Sigmoid colon (tissue), 6 donors: ENCODE measurements at regions not wholly inside any gene's neighbourhood (a gene's known extent, or its start where the extent isn't known, plus 50 kb on each side); places are given as distances from the start of the nearest gene placed in this dataset.

Experiments used
- DNase-seq: peaks from one replicate; pipeline ENCODE4 v3.0.0-alpha.2; 2019
- H3K27ac ChIP-seq, 4 donors: fragments of 200-600 bp; sonication (generic); one replicate each; pipeline ENCODE4 v1.5.1; 2016 to 2019; ENCODE audit warnings: mild to moderate bottlenecking in 1 of 4
- H3K27me3 ChIP-seq, 3 donors: fragments of 200-600 bp; sonication (generic); one replicate each; pipeline ENCODE4 v1.5.1; 2019; ENCODE audit warnings: mild to moderate bottlenecking in 1 of 3
- H3K36me3 ChIP-seq, 4 donors: fragments of 200-600 bp; sonication (generic); one replicate each; pipeline ENCODE4 v1.5.1; 2016 to 2019
- H3K4me1 ChIP-seq, 4 donors: fragments of 200-600 bp; sonication (generic); one replicate each; pipeline ENCODE4 v1.5.1; 2017 to 2019
- H3K4me3 ChIP-seq, 4 donors: fragments of 200-600 bp; sonication (generic); one replicate each; pipeline ENCODE4 v1.5.1; 2017 to 2019; ENCODE audit warnings: mild to moderate bottlenecking in 2 of 4, moderate library complexity in 1 of 4
- H3K9me3 ChIP-seq, 4 donors: fragments of 200-600 bp in 3 of 4; sonication (generic) in 3 of 4; one replicate each; pipeline versions ENCODE4 v1.5.1 to v1.6.1; 2013 to 2019
- CTCF ChIP-seq, 4 experiments: fragments of 450-650 bp in 3 of 4; fragments of 200-600 bp in 1 of 4; IDR thresholded peaks; one replicate each; pipeline ENCODE4 v1.5.1; 2016 to 2019; ENCODE audit warnings: antibody characterized with exemption in 4 of 4, mild to moderate bottlenecking in 3 of 4, moderate library complexity in 2 of 4
- EP300 ChIP-seq, 4 donors: sonication (generic); formaldehyde crosslinking; IDR thresholded peaks; one replicate each; pipeline ENCODE4 v1.6.1; 2017; ENCODE audit warnings: antibody characterized with exemption in 4 of 4
- POLR2A ChIP-seq, 2 donors: fragments of 450-650 bp; IDR thresholded peaks; one replicate each; pipeline ENCODE4 v1.6.1; 2016; ENCODE audit warnings: antibody characterized with exemption in 2 of 2, mild to moderate bottlenecking in 2 of 2, moderate library complexity in 2 of 2
- POLR2AphosphoS5 ChIP-seq, 4 donors: sonication (generic); formaldehyde crosslinking; IDR thresholded peaks; one replicate each; pipeline ENCODE4 v1.6.1; 2017; ENCODE audit warnings: antibody characterized with exemption in 4 of 4
- WGBS, 2 donors: extraction: QIAGEN DNeasy Blood & Tissue Kit; methylation state at CpG; one replicate each; pipeline ENCODE4 v1.1.7; 2013; 5-methylcytosine and 5-hydroxymethylcytosine counted together
- intact Hi-C: fragments of 100-400 bp; cut with DNase I; formaldehyde crosslinking; loops from one replicate; pipeline ENCODE4 v1.15.1; 2023
- donor health status: healthy with polysubstance abuse.
- donor health status: healthy.

GRCh38 chr4:11189756-11190155, 238.9 kb downstream of the HS3ST1 start:
- Histone ChIP-seq H3K36me3 (no peaks in the 10 kb centered on the region), H3K4me3 (no peak overlapping the region), H3K27ac (no peak overlapping the region), H3K27me3 (no peaks in the 10 kb centered on the region), H3K9me3 (no peaks in the 10 kb centered on the region), H3K4me1 (no peaks in the 10 kb centered on the region)
- TF ChIP-seq POLR2AphosphoS5 (IDR thresholded peaks at IDR 0.05) (no peak), CTCF (IDR thresholded peaks at IDR 0.05) (no peak)
- WGBS, 2 donors = 30 to 37% methylated on average over 2 of the region's 2 CpGs
- DNase-seq = no peak
- intact Hi-C loops = no loop called here

GRCh38 chr4:11183356-11183740, 245.3 kb downstream of the HS3ST1 start:
- intact Hi-C loops = no loop called here
- WGBS, 2 donors = 64 to 68% methylated on average over 2 of the region's 2 CpGs
- H3K4me1 ChIP-seq = peaks cover 0 to 18% (median 2%) of the 10 kb centered on the region in 4 donors
- no peak overlapping the region for H3K4me3 ChIP-seq
- no peaks in the 10 kb centered on the region for H3K36me3 ChIP-seq
- H3K27me3 ChIP-seq = no peaks in the 10 kb centered on the region
- H3K9me3 ChIP-seq = no peaks in the 10 kb centered on the region
- no peak overlapping the region for H3K27ac ChIP-seq
- TF ChIP-seq POLR2A (IDR thresholded peaks at IDR 0.05) (no peak), CTCF (IDR thresholded peaks at IDR 0.05) (no peak), POLR2AphosphoS5 (IDR thresholded peaks at IDR 0.05) (no peak), EP300 (IDR thresholded peaks at IDR 0.05) (no peak)
- no peak for DNase-seq

GRCh38 chr4:11182586-11183355, 245.9 kb downstream of the HS3ST1 start:
- Histone ChIP-seq H3K27ac (no peak overlapping the region), H3K27me3 (no peaks in the 10 kb centered on the region), H3K9me3 (no peaks in the 10 kb centered on the region), H3K36me3 (no peaks in the 10 kb centered on the region), H3K4me1 (peaks cover 0 to 18% (median 2%) of the 10 kb centered on the region in 4 donors), H3K4me3 (no peak overlapping the region)
- TF ChIP-seq EP300 (IDR thresholded peaks at IDR 0.05) (no peak), CTCF (IDR thresholded peaks at IDR 0.05) (no peak), POLR2A (IDR thresholded peaks at IDR 0.05) (no peak), POLR2AphosphoS5 (IDR thresholded peaks at IDR 0.05) (no peak)
- WGBS, 2 donors = 86 to 93% methylated on average over 1 of the region's 1 CpG
- intact Hi-C loops = no loop called here
- no peak for DNase-seq

GRCh38 chr4:11182031-11182430, 246.7 kb downstream of the HS3ST1 start:
- no peaks in the 10 kb centered on the region for H3K27me3 ChIP-seq
- intact Hi-C loops = no loop called here
- H3K27ac ChIP-seq = no peak overlapping the region
- H3K9me3 ChIP-seq = no peaks in the 10 kb centered on the region
- no peak for TF ChIP-seq EP300 (IDR thresholded peaks at IDR 0.05)
- TF ChIP-seq POLR2A (IDR thresholded peaks at IDR 0.05) = no peak
- TF ChIP-seq POLR2AphosphoS5 (IDR thresholded peaks at IDR 0.05) = no peak
- TF ChIP-seq CTCF (IDR thresholded peaks at IDR 0.05) = no peak
- H3K36me3 ChIP-seq = no peaks in the 10 kb centered on the region
- peaks cover 0 to 18% (median 2%) of the 10 kb centered on the region in 4 donors for H3K4me1 ChIP-seq
- H3K4me3 ChIP-seq = no peak overlapping the region
- DNase-seq = no peak

- intact Hi-C loops = no loop called here
- H3K27me3 ChIP-seq = no peaks in the 10 kb centered on the region
- no peak for TF ChIP-seq POLR2A (IDR thresholded peaks at IDR 0.05)
- no peak for TF ChIP-seq POLR2AphosphoS5 (IDR thresholded peaks at IDR 0.05)
- no peak for TF ChIP-seq EP300 (IDR thresholded peaks at IDR 0.05)
- TF ChIP-seq CTCF (IDR thresholded peaks at IDR 0.05) = no peak
- no peak overlapping the region for H3K27ac ChIP-seq
- H3K4me3 ChIP-seq = no peak overlapping the region
- WGBS, 2 donors = 94 to 95% methylated on average over 2 of the region's 2 CpGs
- H3K36me3 ChIP-seq = no peaks in the 10 kb centered on the region
- peaks cover 0 to 18% (median 2%) of the 10 kb centered on the region in 4 donors for H3K4me1 ChIP-seq
- no peak for DNase-seq
- H3K9me3 ChIP-seq = no peaks in the 10 kb centered on the region
Observed at GRCh38 chr4:11179796-11180195, 248.9 kb downstream of the HS3ST1 start.
